ENCODE measurements at regions not wholly inside any gene's neighbourhood (a gene's known extent, or its start where the extent isn't known, plus 50 kb on each side); places are given as distances from the start of the nearest gene placed in this dataset.

- no peak for DNase-seq
These were observed 87.9 kb downstream of the THBS2 start for GRCh38 chr6:169165561-169166300.

- no peak for DNase-seq
These were observed 88.7 kb downstream of the THBS2 start for GRCh38 chr6:169164986-169165385.

- DNase-seq: no peak
These were observed 89.2 kb downstream of the THBS2 start for GRCh38 chr6:169164451-169164850.

- DNase-seq: no peak
These were observed 90.2 kb downstream of the THBS2 start for GRCh38 chr6:169163411-169163901.

- DNase-seq: no peak
These were observed 90.8 kb downstream of the THBS2 start for GRCh38 chr6:169162752-169163407.

GRCh38 chr6:169162249-169162648, 91.4 kb downstream of the THBS2 start:
- DNase-seq: no peak

- no peak for DNase-seq
These were observed 92.0 kb downstream of the THBS2 start for GRCh38 chr6:169161572-169162167.

- DNase-seq: no peak
These were observed 92.6 kb downstream of the THBS2 start for GRCh38 chr6:169160855-169161560.

GRCh38 chr6:169160091-169160854, 93.4 kb downstream of the THBS2 start:
- no peak for DNase-seq

- DNase-seq: no peak
These were observed 94.3 kb downstream of the THBS2 start for GRCh38 chr6:169159331-169159730.

GRCh38 chr6:169158691-169159090, 95.0 kb downstream of the THBS2 start:
- no peak for DNase-seq

GRCh38 chr6:169158174-169158573, 95.5 kb downstream of the THBS2 start:
- DNase-seq: no peak

- DNase-seq: no peak
These were observed 96.2 kb downstream of the THBS2 start for GRCh38 chr6:169157197-169158148.

- no peak for DNase-seq
These were observed 96.9 kb downstream of the THBS2 start for GRCh38 chr6:169156793-169157147.

- no peak for DNase-seq
These were observed 97.4 kb downstream of the THBS2 start for GRCh38 chr6:169156108-169156792.

GRCh38 chr6:169155481-169155880, 98.2 kb downstream of the THBS2 start:
- DNase-seq: no peak

GRCh38 chr6:169153401-169153800, 100.2 kb downstream of the THBS2 start:
- no peak for DNase-seq

GRCh38 chr6:169146521-169146920, 107.1 kb downstream of the THBS2 start:
- DNase-seq: no peak

GRCh38 chr6:169145991-169146501, 107.6 kb downstream of the THBS2 start:
- no peak for DNase-seq

GRCh38 chr6:169145496-169145895, 108.2 kb downstream of the THBS2 start:
- DNase-seq: no peak

- DNase-seq: peak; percentile 27
These were observed 109.3 kb downstream of the THBS2 start for GRCh38 chr6:169144356-169144755.

Data from NCI-H345 (cell line).